ENCODE measurements at regions not wholly inside any gene's neighbourhood (a gene's known extent, or its start where the extent isn't known, plus 50 kb on each side); places are given as distances from the start of the nearest gene placed in this dataset.

- Histone ChIP-seq H3K27me3 (no peaks in the 10 kb centered on the region), H3K36me3 (no peaks in the 10 kb centered on the region), H3K4me3 (ENCODE audit: low read depth, low read length) (no peak overlapping the region), H3K9me3 (no peaks in the 10 kb centered on the region), H3K4me1 (no peaks in the 10 kb centered on the region)
- DNase-seq, result no peak
- no peak for TF ChIP-seq CTCF (IDR thresholded peaks at IDR 0.05; ENCODE audit: low read depth, low read length)
These were observed 120.5 kb upstream of the MYO3A start for GRCh38 chr10:25813511-25813910.

DNA sequence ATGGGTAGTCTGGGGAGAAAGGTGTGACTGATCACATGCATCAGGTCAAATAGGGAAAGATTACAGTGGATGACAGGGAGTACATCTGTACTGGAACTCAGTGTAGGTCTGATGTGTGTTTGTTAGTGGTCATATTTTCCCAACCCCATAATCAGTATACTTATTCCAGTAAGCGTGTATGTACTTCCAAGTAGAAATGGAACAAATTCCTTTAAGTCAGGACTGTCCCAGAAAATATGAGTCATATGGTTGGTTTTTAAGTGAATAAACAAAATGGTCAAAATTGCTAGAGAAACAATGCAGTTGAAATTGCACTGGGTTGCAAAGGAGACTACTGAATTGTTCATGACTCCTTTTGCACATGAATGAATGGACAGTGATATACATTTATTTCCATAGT lies 118.8 kb upstream of the MYO3A start:
- Histone ChIP-seq H3K36me3 (no peaks in the 10 kb centered on the region), H3K9me3 (no peaks in the 10 kb centered on the region), H3K27me3 (no peaks in the 10 kb centered on the region), H3K4me1 (no peaks in the 10 kb centered on the region), H3K4me3 (ENCODE audit: low read depth, low read length) (no peak overlapping the region)
- no peak for TF ChIP-seq CTCF (IDR thresholded peaks at IDR 0.05; ENCODE audit: low read depth, low read length)
- no peak for DNase-seq

DNA sequence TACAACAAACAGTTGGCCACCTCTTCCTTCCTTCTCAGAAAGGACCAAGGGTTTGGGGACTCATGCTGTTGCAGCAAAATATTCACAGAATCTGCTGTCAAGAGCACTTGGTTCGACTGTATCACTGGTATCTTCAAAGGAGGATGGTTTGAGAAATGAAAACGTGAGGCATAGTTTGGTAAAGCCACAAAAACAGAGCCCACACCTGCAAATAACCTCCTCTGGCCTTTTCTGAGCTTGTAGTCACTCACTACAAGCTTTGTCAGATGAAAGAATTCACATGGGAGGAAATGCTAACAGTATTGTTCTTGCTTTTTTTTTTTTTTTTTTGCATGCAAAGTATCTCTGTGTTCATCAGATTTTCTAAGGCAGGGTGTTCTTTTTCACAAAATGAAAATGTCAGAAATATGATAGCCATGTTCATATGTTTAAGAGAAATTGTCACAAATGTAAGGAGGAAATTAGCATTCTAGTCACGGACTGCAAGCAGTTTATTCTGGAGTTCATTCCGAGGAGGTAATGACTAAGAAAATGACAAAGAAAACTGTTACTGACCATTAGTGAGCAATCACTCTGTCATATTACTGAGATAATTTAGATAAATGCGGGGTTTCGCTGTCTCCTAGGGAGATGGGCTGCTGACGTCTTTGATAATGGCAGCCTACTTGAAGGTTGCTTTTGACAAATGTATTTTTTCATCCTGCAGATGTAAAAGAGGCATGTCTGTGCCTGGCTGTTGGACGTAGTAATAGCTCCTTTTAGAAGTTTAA lies 117.8 kb upstream of the MYO3A start:
- H3K4me3 ChIP-seq (ENCODE audit: low read depth, low read length), result no peak overlapping the region
- TF ChIP-seq CTCF (IDR thresholded peaks at IDR 0.05; ENCODE audit: low read depth, low read length), result no peak
- DNase-seq, result no peak
- H3K36me3 ChIP-seq, result no peaks in the 10 kb centered on the region
- H3K4me1 ChIP-seq, result no peaks in the 10 kb centered on the region
- no peaks in the 10 kb centered on the region for H3K27me3 ChIP-seq
- H3K9me3 ChIP-seq, result no peaks in the 10 kb centered on the region

DNA sequence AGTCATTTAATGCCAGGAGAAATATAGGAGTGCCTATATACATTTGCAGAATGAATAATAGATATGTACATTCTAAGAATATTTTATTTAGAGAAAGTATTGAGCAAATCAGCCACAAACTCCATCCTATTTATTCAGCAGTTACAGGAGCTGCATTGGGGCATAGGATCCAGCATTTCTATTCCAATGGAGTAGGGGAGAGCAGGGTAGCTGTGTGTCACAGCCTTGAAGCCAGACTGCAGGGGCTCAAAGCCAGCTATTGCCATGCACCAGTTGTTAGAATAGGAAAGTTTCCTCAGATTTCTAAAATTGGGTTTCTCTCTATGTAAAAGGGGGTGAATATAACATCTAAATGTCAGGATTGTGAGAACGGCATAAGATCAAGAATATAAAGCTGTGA lies 116.8 kb upstream of the MYO3A start:
- H3K36me3 ChIP-seq, result no peaks in the 10 kb centered on the region
- no peak for TF ChIP-seq CTCF (IDR thresholded peaks at IDR 0.05; ENCODE audit: low read depth, low read length)
- H3K4me3 ChIP-seq (ENCODE audit: low read depth, low read length), result no peak overlapping the region
- H3K9me3 ChIP-seq, result no peaks in the 10 kb centered on the region
- no peaks in the 10 kb centered on the region for H3K4me1 ChIP-seq
- DNase-seq, result no peak
- no peaks in the 10 kb centered on the region for H3K27me3 ChIP-seq

GRCh38 chr10:25818751-25819150 lies 115.3 kb upstream of the MYO3A start:
- no peak for TF ChIP-seq CTCF (IDR thresholded peaks at IDR 0.05; ENCODE audit: low read depth, low read length)
- H3K36me3 ChIP-seq, result no peaks in the 10 kb centered on the region
- no peaks in the 10 kb centered on the region for H3K4me1 ChIP-seq
- DNase-seq, result no peak
- no peaks in the 10 kb centered on the region for H3K27me3 ChIP-seq
- no peaks in the 10 kb centered on the region for H3K9me3 ChIP-seq
- H3K4me3 ChIP-seq (ENCODE audit: low read depth, low read length), result no peak overlapping the region

- H3K4me1 ChIP-seq, result no peaks in the 10 kb centered on the region
- H3K36me3 ChIP-seq, result no peaks in the 10 kb centered on the region
- H3K27me3 ChIP-seq, result no peaks in the 10 kb centered on the region
- no peak overlapping the region for H3K4me3 ChIP-seq (ENCODE audit: low read depth, low read length)
- no peaks in the 10 kb centered on the region for H3K9me3 ChIP-seq
- DNase-seq, result no peak
- TF ChIP-seq CTCF (IDR thresholded peaks at IDR 0.05; ENCODE audit: low read depth, low read length), result no peak
These were observed 113.6 kb upstream of the MYO3A start for GRCh38 chr10:25820472-25820871.
